HEK293 (cell line): ENCODE measurements at regions not wholly inside any gene's neighbourhood (a gene's known extent, or its start where the extent isn't known, plus 50 kb on each side); places are given as distances from the start of the nearest gene placed in this dataset.
A peak's percentile ranks its signal among the peaks of the same experiment; 100 is the strongest.

Experiments used
- CTCF ChIA-PET: fragments of 350-600 bp; formaldehyde crosslinking; extraction: SDS; loops from one replicate; lab custom pipeline; 2021; ENCODE audit warnings: antibody characterized with exemption; lab: Yijun Ruan, JAX
- POLR2A ChIA-PET: fragments of 300-600 bp; formaldehyde crosslinking; extraction: SDS; loops from one replicate; lab custom pipeline; 2020; ENCODE audit warnings: antibody characterized with exemption, inconsistent platforms; lab: Yijun Ruan, JAX
- H3K27ac ChIP-seq: fragments of 200-500 bp; sonication (Bioruptor generic); 2 replicates; pipeline ENCODE4 v1.5.1; 2014; ENCODE audit warnings: low read depth, low read length, control low read depth, inconsistent platforms; ENCODE audit errors: extremely low read depth
- H3K36me3 ChIP-seq, 2 experiments: fragments of 200-500 bp in 1 of 2; sonication (Bioruptor generic) in 1 of 2; 1 replicate in 1 of 2; 2 replicates in 1 of 2; pipeline ENCODE4 v1.5.1; 2014 to 2017; ENCODE audit warnings: inconsistent platforms in 2 of 2, low read length in 2 of 2; ENCODE audit not compliant: control insufficient read depth in 2 of 2, insufficient read depth in 1 of 2
- H3K4me1 ChIP-seq: fragments of 200-500 bp; sonication (Bioruptor generic); 2 replicates; pipeline ENCODE4 v1.5.1; 2014; ENCODE audit warnings: mild to moderate bottlenecking, low read length, inconsistent platforms; ENCODE audit not compliant: control insufficient read depth, insufficient read depth
- H3K4me3 ChIP-seq: 2 replicates; pipeline ENCODE4 v1.5.1; 2011; ENCODE audit warnings: low read depth, mild to moderate bottlenecking, control low read depth, low read length, moderate library complexity
- H3K9me3 ChIP-seq: fragments of 200-500 bp; sonication (Bioruptor generic); 2 replicates; pipeline ENCODE4 v1.5.1; 2014; ENCODE audit warnings: low read depth, low read length, inconsistent platforms; ENCODE audit not compliant: control insufficient read depth, insufficient read depth
- SCRT1 ChIP-seq: fragments of 450-650 bp; formaldehyde crosslinking; IDR thresholded peaks from 2 replicates; pipeline ENCODE4 v1.5.1; 2016; ENCODE audit warnings: missing biosample characterization, missing genetic modification characterization, borderline replicate concordance
- ZBTB7A ChIP-seq: fragments of 450-650 bp; formaldehyde crosslinking; IDR thresholded peaks from 2 replicates; pipeline ENCODE4 v1.5.1; 2016; ENCODE audit warnings: low read depth, missing biosample characterization, missing genetic modification characterization
- ZFHX2 ChIP-seq: fragments of 450-650 bp; formaldehyde crosslinking; conservative IDR thresholded peaks from 2 replicates; pipeline ENCODE4 v1.5.1; 2016; ENCODE audit warnings: missing biosample characterization, missing genetic modification characterization
- ZNF133 ChIP-seq: fragments of 450-650 bp; formaldehyde crosslinking; IDR thresholded peaks from 2 replicates; pipeline ENCODE4 v1.5.1; 2016; ENCODE audit warnings: missing biosample characterization, missing genetic modification characterization
- ZNF184 ChIP-seq: fragments of 450-650 bp; IDR thresholded peaks from 2 replicates; pipeline ENCODE4 v1.5.1; 2018; ENCODE audit warnings: missing biosample characterization, mild to moderate bottlenecking, missing genetic modification characterization
- ZNF19 ChIP-seq: fragments of 450-650 bp; formaldehyde crosslinking; IDR thresholded peaks from 2 replicates; pipeline ENCODE4; 2016; ENCODE audit warnings: missing biosample characterization, missing genetic modification characterization, low read depth
- ZNF221 ChIP-seq: fragments of 450-650 bp; formaldehyde crosslinking; IDR thresholded peaks from 2 replicates; pipeline ENCODE4 v1.5.1; 2017; ENCODE audit warnings: missing biosample characterization, missing genetic modification characterization, borderline replicate concordance
- ZNF223 ChIP-seq: fragments of 450-650 bp; formaldehyde crosslinking; IDR thresholded peaks from 2 replicates; pipeline ENCODE4 v1.5.1; 2016; ENCODE audit warnings: missing biosample characterization, missing genetic modification characterization
- ZNF24 ChIP-seq: fragments of 450-650 bp; formaldehyde crosslinking; IDR thresholded peaks from 2 replicates; pipeline ENCODE4 v1.5.1; 2016; ENCODE audit warnings: missing biosample characterization, missing genetic modification characterization
- ZNF324 ChIP-seq: fragments of 450-650 bp; formaldehyde crosslinking; IDR thresholded peaks from 2 replicates; pipeline ENCODE4 v1.5.1; 2016; ENCODE audit warnings: missing biosample characterization, missing genetic modification characterization
- ZNF335 ChIP-seq: fragments of 450-650 bp; formaldehyde crosslinking; conservative IDR thresholded peaks from 2 replicates; pipeline ENCODE4 v1.5.1; 2016; ENCODE audit warnings: missing biosample characterization, missing genetic modification characterization
- ZNF544 ChIP-seq: fragments of 450-650 bp; formaldehyde crosslinking; IDR thresholded peaks from 2 replicates; pipeline ENCODE4 v1.5.0; 2017; ENCODE audit warnings: missing biosample characterization, missing genetic modification characterization
- ZNF549 ChIP-seq: fragments of 450-650 bp; IDR thresholded peaks from 2 replicates; pipeline ENCODE4 v1.5.1; 2018; ENCODE audit warnings: missing biosample characterization, missing genetic modification characterization, mild to moderate bottlenecking, inconsistent platforms, moderate library complexity
- ZNF560 ChIP-seq: fragments of 450-650 bp; formaldehyde crosslinking; IDR thresholded peaks from 2 replicates; pipeline ENCODE4 v1.5.1; 2017; ENCODE audit warnings: missing biosample characterization, missing genetic modification characterization, borderline replicate concordance
- ZNF654 ChIP-seq: fragments of 450-650 bp; formaldehyde crosslinking; IDR thresholded peaks from 2 replicates; pipeline ENCODE4 v1.5.1; 2016; ENCODE audit warnings: low read depth, missing biosample characterization, missing genetic modification characterization
- ZNF777 ChIP-seq: fragments of 450-650 bp; formaldehyde crosslinking; IDR thresholded peaks from 2 replicates; pipeline ENCODE4 v1.5.1; 2017; ENCODE audit warnings: missing biosample characterization, missing genetic modification characterization, borderline replicate concordance
- TF ChIP-seq, protein P1 (sequence below): fragments of 450-650 bp; formaldehyde crosslinking; IDR thresholded peaks from 2 replicates; pipeline ENCODE4 v1.5.1; 2017; ENCODE audit warnings: missing biosample characterization, missing genetic modification characterization

DNA sequence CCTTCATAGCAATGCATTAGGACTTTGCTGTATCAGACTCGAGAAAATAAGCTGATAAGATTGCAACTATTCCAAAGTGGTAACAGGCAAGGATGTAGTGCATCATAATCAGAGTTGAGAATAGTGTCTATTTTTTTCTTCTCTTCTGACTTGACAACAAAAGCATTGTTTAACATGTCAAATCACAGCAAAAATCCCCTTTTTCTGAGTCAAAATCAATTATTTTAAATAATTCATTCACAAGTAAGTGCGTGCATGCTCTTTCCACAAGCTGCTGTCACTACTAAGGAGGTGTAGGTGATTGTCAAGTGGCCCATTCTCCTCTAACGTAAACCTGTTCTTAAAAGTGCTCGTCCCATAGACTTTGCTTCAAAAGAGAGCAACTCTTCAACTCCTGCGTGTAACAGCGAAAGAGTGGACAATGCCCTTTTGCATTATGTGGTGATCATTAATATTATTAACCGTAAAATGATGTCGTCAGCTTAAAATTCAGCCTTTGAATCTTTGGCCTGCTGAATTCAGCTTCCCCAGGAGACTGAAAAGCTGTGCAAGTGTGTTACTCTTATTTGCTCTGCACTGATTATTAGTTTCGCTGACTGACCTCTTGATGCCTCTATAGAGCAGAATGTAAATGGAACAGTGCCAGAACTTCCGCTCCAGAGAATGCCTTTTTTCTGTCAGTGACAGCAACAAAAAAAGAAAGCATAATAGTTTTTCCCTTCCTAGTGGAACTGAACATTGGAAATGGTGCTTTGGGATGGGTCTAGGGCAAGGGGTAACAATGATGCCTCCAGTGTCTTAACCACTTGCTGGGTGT, 680.8 kb upstream of the SEMA6A start:
- POLR2A ChIA-PET: no interaction called here
- Histone ChIP-seq H3K36me3 (no peaks in the 10 kb centered on the region), H3K4me3 (no peak overlapping the region), H3K9me3 (no peaks in the 10 kb centered on the region), H3K4me1 (no peaks in the 10 kb centered on the region), H3K27ac (no peak overlapping the region)
- CTCF ChIA-PET: interaction anchor here (0.6 kb wide), 1 partner anchor 32 kb away, joined by 3 read pairs; no protein-coding TSS in a partner anchor
- TF ChIP-seq ZNF654 (tag by site-specific recombination) (no peak), ZNF221 (no peak)

DNA sequence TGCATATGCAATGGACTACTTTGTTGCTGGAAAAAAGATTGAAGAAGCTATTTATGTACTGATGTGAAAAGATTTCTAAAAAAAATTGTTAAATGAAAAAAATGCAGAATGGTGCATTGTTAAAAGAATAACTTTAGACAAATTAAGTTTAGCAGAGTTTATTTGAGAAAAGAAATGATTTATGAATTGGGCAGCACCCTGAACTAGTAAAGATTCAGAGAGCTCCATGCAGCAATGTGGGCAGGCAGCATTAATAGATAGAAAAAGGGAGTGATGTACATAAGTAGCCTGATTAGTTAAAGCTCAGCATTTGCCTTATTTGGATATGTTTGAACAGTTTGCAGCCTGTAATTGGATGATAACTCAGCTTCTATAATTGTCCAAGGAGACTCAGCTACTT, 677.9 kb upstream of the SEMA6A start:
- H3K9me3 ChIP-seq: no peaks in the 10 kb centered on the region
- CTCF ChIA-PET: no interaction called here
- no peak overlapping the region for H3K4me3 ChIP-seq
- POLR2A ChIA-PET: no interaction called here
- H3K36me3 ChIP-seq: no peaks in the 10 kb centered on the region
- no peaks in the 10 kb centered on the region for H3K4me1 ChIP-seq
- TF ChIP-seq ZNF549 (tag by site-specific recombination) (peak; percentile 91), ZNF24 (tag by site-specific recombination) (no peak), ZNF184 (tag by site-specific recombination) (no peak), ZNF777 (tag by site-specific recombination) (no peak), SCRT1 (no peak), ZNF324 (no peak)
- TF ChIP-seq, all 188 proteins: peak for 1
- H3K27ac ChIP-seq: no peak overlapping the region

- no peak overlapping the region for H3K4me3 ChIP-seq
- H3K9me3 ChIP-seq: no peaks in the 10 kb centered on the region
- no peaks in the 10 kb centered on the region for H3K4me1 ChIP-seq
- H3K27ac ChIP-seq: no peak overlapping the region
- H3K36me3 ChIP-seq: no peaks in the 10 kb centered on the region
- ChIA-PET POLR2A (no interaction called here), CTCF (interaction anchor here (0.7 kb wide), 1 partner anchor 86 kb away, joined by 6 read pairs; no protein-coding TSS in a partner anchor)
- TF ChIP-seq ZNF19 (tag by site-specific recombination): no peak
Observed at GRCh38 chr5:117249086-117249815, 674.6 kb upstream of the SEMA6A start.

DNA sequence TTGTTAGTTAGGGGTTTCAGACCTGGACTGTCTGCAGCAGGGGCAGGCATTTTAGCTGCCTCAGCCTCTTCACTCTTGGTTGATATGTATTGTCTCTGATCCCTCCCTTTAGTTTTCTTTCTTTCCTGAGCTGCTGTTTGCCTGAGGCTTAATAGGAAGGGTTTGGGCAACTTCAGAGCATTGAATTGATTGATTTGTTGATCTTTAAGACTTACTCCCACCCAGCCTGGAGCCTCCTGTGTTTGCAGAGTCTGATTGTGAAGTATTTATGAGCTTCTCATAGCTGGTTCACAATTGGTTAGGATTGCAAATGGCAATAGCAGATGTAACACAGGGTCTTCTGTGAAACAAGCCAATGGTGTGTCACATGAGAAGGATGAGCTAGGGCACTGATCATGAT, 671.8 kb upstream of the SEMA6A start:
- POLR2A ChIA-PET: no interaction called here
- Histone ChIP-seq H3K4me1 (no peaks in the 10 kb centered on the region), H3K9me3 (no peaks in the 10 kb centered on the region), H3K36me3 (no peaks in the 10 kb centered on the region), H3K4me3 (no peak overlapping the region), H3K27ac (no peak overlapping the region)
- CTCF ChIA-PET: no interaction called here
- TF ChIP-seq ZBTB7A (tag by site-specific recombination): no peak
- TF ChIP-seq ZFHX2: no peak
- TF ChIP-seq ZNF335: no peak
- TF ChIP-seq ZNF560 (tag by site-specific recombination): no peak
- no peak for TF ChIP-seq ZNF223
- no peak for TF ChIP-seq ZNF133
- TF ChIP-seq, protein P1, sequence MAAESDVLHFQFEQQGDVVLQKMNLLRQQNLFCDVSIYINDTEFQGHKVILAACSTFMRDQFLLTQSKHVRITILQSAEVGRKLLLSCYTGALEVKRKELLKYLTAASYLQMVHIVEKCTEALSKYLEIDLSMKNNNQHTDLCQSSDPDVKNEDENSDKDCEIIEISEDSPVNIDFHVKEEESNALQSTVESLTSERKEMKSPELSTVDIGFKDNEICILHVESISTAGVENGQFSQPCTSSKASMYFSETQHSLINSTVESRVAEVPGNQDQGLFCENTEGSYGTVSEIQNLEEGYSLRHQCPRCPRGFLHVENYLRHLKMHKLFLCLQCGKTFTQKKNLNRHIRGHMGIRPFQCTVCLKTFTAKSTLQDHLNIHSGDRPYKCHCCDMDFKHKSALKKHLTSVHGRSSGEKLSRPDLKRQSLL: no peak
- no peak for TF ChIP-seq ZNF544
